Glomerular endothelial cell (primary cell): ENCODE measurements at regions not wholly inside any gene's neighbourhood (a gene's known extent, or its start where the extent isn't known, plus 50 kb on each side); places are given as distances from the start of the nearest gene placed in this dataset.
"Not testable (repeated sequence)": the region's sequence is repeated elsewhere in the genome, so short reads cannot be mapped to it uniquely, and the experiment has no call there.

ENCODE experiments used
- DNase-seq: peaks from one replicate; pipeline ENCODE4 v3.0.0-alpha.2; 2011; ENCODE audit warnings: low read depth, low spot score; ENCODE audit errors: extremely low read depth

GRCh38 chr5:135102716-135103574 lies 68.9 kb upstream of the PITX1 start:
- DNase-seq, result no peak

- DNase-seq, result no peak
Measured at GRCh38 chr5:135100431-135100830, 66.4 kb upstream of the PITX1 start.

DNA sequence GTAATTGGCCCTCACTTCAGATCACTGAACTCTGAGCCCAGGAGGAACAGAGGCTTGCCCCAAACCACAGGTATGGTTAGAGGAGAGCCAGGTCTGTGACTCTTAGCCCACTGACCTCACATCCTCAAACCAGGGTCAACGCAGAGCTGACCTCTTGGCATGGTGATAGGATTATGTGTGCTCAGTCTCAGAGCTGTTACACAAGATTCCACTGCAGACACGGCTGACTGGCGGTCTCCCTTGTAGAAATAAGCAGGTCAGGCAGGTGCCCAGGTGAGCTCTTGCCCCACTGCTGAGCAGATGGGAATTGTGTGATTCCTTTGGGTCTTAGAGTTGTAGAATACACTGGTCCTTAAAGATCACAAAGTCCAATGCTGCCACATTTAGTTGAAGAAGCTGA lies 66.0 kb upstream of the PITX1 start:
- no peak for DNase-seq

GRCh38 chr5:135097390-135097789 lies 63.4 kb upstream of the PITX1 start:
- no peak for DNase-seq

DNA sequence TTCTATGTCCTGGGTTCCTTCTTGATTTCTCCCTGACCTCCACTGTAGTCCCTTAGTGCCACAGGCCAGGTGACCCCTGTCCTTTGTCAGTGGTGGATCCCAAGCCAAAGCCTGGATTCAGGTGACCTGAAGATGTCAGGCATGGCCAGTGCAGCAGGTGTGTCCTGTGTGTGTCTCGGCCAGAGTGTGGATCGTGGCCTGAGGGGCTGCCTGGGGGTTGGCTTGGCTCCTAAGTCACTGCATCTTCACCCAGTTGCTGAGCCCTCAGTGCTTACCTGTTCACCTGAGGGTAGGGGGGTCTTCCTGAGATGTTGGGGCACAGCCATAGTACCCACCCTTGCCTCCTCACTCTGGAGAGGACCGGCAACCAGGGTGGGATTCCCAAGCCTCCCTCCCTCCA lies 61.8 kb upstream of the PITX1 start:
- DNase-seq, result no peak

DNA sequence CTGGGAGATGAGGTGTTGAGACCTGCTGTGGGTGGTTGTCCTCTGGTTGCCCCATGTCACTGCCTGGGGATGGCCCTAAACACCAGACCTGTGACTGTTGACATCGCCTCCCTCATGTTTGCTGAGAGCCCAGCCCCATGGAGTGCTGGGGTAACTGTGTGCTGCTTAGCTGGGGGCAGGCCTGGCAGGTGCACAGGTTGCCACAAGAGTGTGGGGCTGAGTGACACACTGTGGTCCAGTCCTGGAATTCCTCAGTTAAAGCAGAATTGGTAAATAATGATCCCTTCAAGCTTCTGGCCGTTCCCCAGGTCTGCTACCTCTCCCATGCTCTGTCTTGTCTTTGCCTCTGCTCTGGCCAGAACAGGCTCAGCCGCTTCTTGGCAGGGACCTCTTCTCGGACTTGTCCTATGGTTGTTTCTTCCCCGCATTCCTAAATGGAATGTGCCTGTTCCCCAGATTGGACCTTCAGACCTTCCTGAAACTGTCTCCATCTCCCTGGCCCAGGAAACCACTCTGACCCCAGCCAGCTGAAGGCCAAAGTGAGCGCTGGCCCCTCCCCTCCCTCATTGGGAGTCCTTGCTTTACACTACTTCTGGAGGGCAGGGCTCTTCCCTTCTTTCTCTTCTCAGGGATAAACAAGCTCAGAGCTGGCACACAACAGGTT lies 61.2 kb upstream of the PITX1 start:
- no peak for DNase-seq

DNA sequence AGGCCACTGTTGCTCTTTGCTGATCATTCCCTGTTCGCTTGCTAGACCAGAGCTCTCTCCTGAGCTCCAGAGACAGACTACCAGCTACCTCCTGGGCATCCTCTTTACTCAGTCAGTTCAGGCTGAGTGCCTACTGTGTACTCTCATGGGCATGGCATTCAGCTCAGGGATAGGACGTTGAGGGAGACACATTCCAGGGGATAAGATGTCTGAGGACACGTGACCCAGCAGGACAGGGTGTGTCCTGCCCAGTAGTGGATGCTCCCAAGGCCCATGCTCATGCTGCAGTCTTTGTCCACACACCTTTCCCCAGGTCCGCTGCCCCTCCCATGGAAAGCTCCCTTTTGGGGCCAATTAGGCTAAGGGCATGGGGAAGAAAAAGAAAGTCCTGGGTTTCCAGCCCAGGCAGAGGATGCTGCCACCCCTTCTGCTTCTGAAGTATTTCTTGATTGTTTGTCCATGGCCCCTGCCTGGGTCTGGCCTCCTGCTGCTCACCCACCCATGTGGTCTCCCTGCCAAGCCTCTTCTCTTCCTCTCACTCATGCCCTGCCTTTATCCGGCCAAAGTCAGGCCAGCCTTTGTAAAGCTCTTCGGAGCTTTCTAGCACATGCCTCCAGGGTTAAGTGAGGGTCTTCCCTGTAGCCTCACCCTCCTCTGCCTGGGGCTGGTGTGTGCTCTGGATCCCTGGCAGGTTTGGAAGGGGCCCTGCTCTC lies 60.5 kb upstream of the PITX1 start:
- no peak for DNase-seq

DNA sequence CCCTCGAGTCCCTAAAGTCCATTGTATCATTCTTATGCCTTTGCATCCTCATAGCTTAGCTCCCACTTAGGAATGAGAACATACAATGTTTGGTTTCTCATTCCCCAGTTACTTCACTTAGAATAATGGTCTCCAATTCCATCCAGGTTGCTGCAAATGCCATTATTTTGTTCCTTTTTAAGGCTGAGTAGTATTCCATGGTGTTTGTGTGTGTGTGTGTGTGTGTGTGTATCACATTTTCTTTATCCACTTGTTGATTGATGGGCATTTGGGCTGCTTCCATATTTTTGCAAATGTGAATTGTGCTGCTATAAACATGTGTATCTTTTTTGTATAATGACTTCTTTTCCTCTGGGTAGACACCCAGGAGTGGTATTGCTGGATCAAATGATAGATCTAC lies 59.5 kb upstream of the PITX1 start:
- DNase-seq, result not testable (repeated sequence)

GRCh38 chr5:135092476-135092875 lies 58.4 kb upstream of the PITX1 start:
- DNase-seq, result no peak

DNA sequence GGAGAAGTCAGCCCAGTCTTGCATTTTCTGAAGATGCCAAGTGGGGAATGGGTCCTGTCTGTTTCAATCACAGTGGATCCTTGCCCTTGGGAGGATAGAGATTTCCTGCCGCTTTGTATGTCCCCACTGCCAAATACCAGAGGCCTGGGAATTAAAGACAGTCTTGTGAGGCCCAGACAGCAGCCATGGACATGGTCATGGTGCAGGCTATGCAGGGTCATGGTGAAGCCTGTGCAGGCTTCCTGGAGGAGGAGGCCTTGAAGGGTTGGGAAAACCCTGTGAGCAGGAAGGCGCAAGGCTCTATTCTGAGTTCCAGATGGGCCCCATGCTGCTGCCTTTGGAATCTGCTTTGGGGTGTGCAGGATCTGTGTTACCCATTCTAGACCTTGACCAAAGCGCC lies 57.3 kb upstream of the PITX1 start:
- no peak for DNase-seq

GRCh38 chr5:135089912-135090311 lies 55.9 kb upstream of the PITX1 start:
- no peak for DNase-seq

DNA sequence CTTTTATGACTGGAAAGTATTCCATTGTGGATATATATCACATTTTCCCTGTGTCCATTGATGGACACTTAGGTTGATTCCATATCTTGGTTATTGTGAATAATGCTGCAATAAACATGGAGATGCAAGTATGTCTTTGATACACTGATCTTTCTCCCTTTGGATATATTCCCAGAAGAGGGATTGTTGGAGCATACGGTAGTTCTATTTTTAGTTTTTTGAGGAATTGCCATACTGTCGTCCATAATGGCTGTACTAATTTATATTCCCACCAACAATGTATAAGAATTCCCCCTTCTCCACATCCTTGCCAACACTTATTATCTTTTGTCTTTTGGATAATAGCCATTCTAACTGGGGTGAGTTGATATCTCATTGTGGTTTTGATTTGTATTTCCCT lies 54.9 kb upstream of the PITX1 start:
- DNase-seq, result no peak

- DNase-seq, result no peak
Measured at GRCh38 chr5:135087950-135088349, 53.9 kb upstream of the PITX1 start.

DNA sequence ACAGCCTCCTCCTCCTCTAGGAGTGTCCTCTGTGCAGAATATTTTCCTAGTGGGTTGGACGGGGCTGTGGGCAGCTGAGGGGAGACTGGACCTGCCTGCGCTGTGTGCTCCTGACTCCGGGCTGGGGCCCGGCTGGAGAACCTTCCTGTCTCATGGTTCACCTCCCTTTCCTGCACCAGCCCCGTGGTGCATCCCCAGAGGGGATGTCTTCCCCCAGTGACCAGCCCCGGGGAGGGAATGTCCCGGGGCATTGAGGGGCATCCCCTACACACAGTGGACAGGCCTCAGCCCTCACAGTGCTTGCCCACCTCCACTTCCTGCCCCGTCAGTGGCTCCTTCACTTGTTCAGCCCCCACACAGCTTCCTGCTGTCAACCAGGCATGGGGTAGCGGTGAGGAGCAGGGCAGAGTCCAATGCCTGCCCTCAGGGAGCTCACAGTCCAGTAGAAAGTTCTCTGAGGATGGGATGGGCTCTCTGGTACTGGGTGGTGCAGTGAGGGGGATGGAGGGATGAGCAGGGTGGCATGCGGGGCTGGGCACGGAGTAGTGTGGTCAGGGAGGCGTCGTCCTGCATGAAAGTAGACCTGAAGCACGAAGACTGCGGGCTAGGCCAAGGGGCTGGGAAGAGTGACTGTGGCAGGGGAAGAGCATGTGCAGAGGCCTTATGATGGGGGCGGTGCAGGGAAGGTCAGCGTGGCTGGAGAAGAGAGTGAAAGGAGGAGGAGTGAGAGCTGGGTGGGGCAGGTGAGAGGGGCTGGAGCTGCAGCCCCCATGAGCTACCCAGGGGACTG lies 52.1 kb upstream of the PITX1 start:
- no peak for DNase-seq

DNA sequence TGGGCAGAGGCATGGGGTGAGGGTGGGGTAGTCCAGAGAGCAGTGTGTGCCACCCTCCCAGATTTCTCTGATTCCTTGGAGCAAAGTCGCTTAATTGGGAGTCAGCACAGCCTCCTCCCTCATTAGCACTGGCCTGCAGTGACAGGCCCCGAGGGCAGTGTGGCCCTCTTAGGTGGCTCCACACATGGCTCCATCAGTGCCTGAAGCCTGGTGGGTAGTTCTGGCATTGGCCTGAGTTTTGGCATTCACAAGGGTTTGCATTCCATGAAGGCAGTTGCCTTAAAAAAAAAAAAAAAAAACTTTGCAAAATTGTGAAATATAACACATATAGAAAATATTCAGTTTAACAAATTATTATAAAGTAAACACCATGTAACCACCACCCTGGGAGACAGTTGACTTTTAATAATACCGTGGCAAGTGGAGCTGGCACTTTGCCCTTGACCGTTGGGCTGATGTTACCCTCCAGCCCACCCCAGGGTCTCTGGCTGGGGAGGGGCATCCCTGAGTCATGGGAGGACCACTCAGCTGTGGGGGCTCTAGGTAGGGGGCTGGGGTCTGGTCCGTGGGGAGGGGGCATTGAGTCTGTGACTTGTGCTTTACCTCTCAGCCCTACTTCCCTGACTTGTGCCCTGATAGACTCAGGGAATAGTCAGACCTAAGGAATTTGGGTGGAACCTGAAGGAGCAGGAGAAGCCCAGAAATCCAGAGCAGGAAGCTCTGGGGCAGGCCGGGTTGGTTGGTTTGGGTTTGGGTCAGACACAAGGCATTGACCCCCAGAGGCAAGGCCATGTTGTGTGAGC lies 51.3 kb upstream of the PITX1 start:
- no peak for DNase-seq
